ENCODE measurements at regions not wholly inside any gene's neighbourhood (a gene's known extent, or its start where the extent isn't known, plus 50 kb on each side); places are given as distances from the start of the nearest gene placed in this dataset.

DNA sequence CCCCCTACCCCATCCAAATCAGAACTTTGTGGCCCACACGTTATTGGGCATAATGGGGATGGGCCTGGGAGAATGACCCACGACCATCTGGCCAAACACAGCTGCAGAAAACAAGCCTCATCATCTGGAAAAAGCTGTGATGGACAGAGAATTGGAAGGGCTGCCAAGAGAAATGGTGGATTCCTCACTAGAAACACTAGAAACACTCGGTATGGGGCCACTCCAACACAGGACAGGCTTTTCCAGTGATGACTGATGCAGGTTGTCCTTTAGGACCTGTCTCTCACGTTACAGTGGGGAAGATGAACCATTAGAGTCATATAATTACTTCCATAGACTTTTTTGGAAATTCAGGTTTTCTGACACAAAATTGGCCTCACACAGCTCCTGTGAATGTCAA is 172.4 kb upstream of the TARS1 start:
- TF ChIP-seq, protein P1, sequence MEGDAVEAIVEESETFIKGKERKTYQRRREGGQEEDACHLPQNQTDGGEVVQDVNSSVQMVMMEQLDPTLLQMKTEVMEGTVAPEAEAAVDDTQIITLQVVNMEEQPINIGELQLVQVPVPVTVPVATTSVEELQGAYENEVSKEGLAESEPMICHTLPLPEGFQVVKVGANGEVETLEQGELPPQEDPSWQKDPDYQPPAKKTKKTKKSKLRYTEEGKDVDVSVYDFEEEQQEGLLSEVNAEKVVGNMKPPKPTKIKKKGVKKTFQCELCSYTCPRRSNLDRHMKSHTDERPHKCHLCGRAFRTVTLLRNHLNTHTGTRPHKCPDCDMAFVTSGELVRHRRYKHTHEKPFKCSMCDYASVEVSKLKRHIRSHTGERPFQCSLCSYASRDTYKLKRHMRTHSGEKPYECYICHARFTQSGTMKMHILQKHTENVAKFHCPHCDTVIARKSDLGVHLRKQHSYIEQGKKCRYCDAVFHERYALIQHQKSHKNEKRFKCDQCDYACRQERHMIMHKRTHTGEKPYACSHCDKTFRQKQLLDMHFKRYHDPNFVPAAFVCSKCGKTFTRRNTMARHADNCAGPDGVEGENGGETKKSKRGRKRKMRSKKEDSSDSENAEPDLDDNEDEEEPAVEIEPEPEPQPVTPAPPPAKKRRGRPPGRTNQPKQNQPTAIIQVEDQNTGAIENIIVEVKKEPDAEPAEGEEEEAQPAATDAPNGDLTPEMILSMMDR (IDR thresholded peaks at IDR 0.05), result no peak
- no peak for TF ChIP-seq POLR2A (IDR thresholded peaks at IDR 0.05)

All from lower leg skin (tissue), 3 donors.